Neuronal stem cell (in vitro differentiated cells): ENCODE measurements at regions not wholly inside any gene's neighbourhood (a gene's known extent, or its start where the extent isn't known, plus 50 kb on each side); places are given as distances from the start of the nearest gene placed in this dataset.

Experiments
- DNase-seq: peaks from one replicate; pipeline ENCODE4 v3.0.0-alpha.2; 2013; ENCODE audit warnings: low spot score
- H2AFZ ChIP-seq: one replicate; pipeline ENCODE4 v1.6.1; 2013; ENCODE audit warnings: mild to moderate bottlenecking, low read length, inconsistent platforms
- H2AK5ac ChIP-seq: 2 replicates; pipeline ENCODE4 v1.6.1; 2013; ENCODE audit warnings: low read depth, mild to moderate bottlenecking, inconsistent platforms, low read length, moderate library complexity, mixed read lengths
- H2BK120ac ChIP-seq: 2 replicates; pipeline ENCODE4 v1.6.1; 2013; ENCODE audit warnings: low read depth, mild to moderate bottlenecking, inconsistent platforms, low read length, moderate library complexity, mixed read lengths
- H2BK12ac ChIP-seq: one replicate; pipeline ENCODE4 v1.6.1; 2013; ENCODE audit warnings: low read length, inconsistent platforms
- H2BK15ac ChIP-seq: 2 replicates; pipeline ENCODE4 v1.6.1; 2013; ENCODE audit warnings: mild to moderate bottlenecking, low read length, inconsistent platforms, mixed read lengths
- H2BK5ac ChIP-seq: one replicate; pipeline ENCODE4 v1.6.1; 2013; ENCODE audit warnings: inconsistent platforms, mild to moderate bottlenecking, low read length, moderate library complexity
- H3K14ac ChIP-seq: one replicate; pipeline ENCODE4 v1.6.1; 2013; ENCODE audit warnings: low read length, inconsistent platforms
- H3K18ac ChIP-seq: 2 replicates; pipeline ENCODE4 v1.6.1; 2013; ENCODE audit warnings: low read length, inconsistent platforms
- H3K23ac ChIP-seq: 2 replicates; pipeline ENCODE4 v1.6.1; 2013; ENCODE audit warnings: low read depth, mild to moderate bottlenecking, mixed read lengths, low read length, inconsistent platforms; ENCODE audit not compliant: poor library complexity
- H3K27ac ChIP-seq: replicated peaks from 3 replicates; pipeline ENCODE4 v1.5.1; 2013; ENCODE audit warnings: low read length, inconsistent platforms
- H3K27me3 ChIP-seq, 3 experiments: 2 replicates each; pipeline ENCODE4 v1.6.1; 2013; ENCODE audit warnings: low read length in 3 of 3, mild to moderate bottlenecking in 2 of 3, inconsistent platforms in 1 of 3, low read depth in 1 of 3, mixed read lengths in 1 of 3, moderate library complexity in 1 of 3; ENCODE audit not compliant: control insufficient read depth in 3 of 3, insufficient read depth in 3 of 3
- H3K36me3 ChIP-seq, 2 donors: replicated peaks in 1 of 2; 2 replicates each; pipeline ENCODE4 v1.6.1; 2013; ENCODE audit warnings: low read length in 2 of 2; ENCODE audit not compliant: control insufficient read depth in 2 of 2, insufficient read depth in 2 of 2
- H3K4ac ChIP-seq: 2 replicates; pipeline ENCODE4 v1.6.1; 2013; ENCODE audit warnings: inconsistent platforms, mild to moderate bottlenecking, low read length, moderate library complexity
- H3K4me1 ChIP-seq, 2 donors: 1 replicate in 1 of 2; 2 replicates in 1 of 2; pipeline ENCODE4 v1.6.1; 2013; ENCODE audit warnings: low read length in 2 of 2, low read depth in 1 of 2; ENCODE audit not compliant: control insufficient read depth in 2 of 2, insufficient read depth in 1 of 2
- H3K4me2 ChIP-seq: one replicate; pipeline ENCODE4 v1.6.1; 2013; ENCODE audit warnings: mild to moderate bottlenecking, low read length, inconsistent platforms; ENCODE audit not compliant: insufficient read depth, poor library complexity, severe bottlenecking
- H3K4me3 ChIP-seq, 2 donors: 2 replicates each; pipeline ENCODE4 v1.5.1; 2013; ENCODE audit warnings: low read length in 2 of 2, mild to moderate bottlenecking in 2 of 2, inconsistent platforms in 1 of 2, moderate library complexity in 1 of 2
- H3K79me1 ChIP-seq: one replicate; pipeline ENCODE4 v1.6.1; 2013; ENCODE audit warnings: low read depth, mild to moderate bottlenecking, inconsistent platforms, low read length, moderate library complexity
- H3K9ac ChIP-seq: one replicate; pipeline ENCODE4 v1.6.1; 2013; ENCODE audit warnings: mild to moderate bottlenecking, low read depth, low read length, inconsistent platforms; ENCODE audit not compliant: poor library complexity
- H3K9me3 ChIP-seq, 2 donors: replicated peaks in 1 of 2; 2 replicates each; pipeline versions ENCODE3 to v1.6.1; 2013; ENCODE audit warnings: low read length in 2 of 2, mild to moderate bottlenecking in 2 of 2, inconsistent platforms in 1 of 2, low read depth in 1 of 2, mixed read lengths in 1 of 2, moderate library complexity in 1 of 2; ENCODE audit not compliant: control insufficient read depth in 2 of 2, insufficient read depth in 1 of 2
- H4K8ac ChIP-seq: one replicate; pipeline ENCODE4 v1.6.1; 2013; ENCODE audit warnings: low read depth, mild to moderate bottlenecking, inconsistent platforms, low read length, moderate library complexity
- H4K91ac ChIP-seq: one replicate; pipeline ENCODE4 v1.6.1; 2013; ENCODE audit warnings: low read length, low read depth, mild to moderate bottlenecking, inconsistent platforms; ENCODE audit not compliant: poor library complexity
- WGBS, 2 donors: extraction: QIAGEN DNeasy Blood & Tissue Kit; methylation state at CpG; one replicate each; pipeline ENCODE4 v1.1.7; 2013; ENCODE audit warnings: missing lambda C conversion rate in 2 of 2, mixed read lengths in 1 of 2; ENCODE audit not compliant: insufficient read length in 2 of 2, insufficient replicate concordance in 1 of 2; ENCODE audit errors: extremely low coverage in 2 of 2; 5-methylcytosine and 5-hydroxymethylcytosine counted together

DNA sequence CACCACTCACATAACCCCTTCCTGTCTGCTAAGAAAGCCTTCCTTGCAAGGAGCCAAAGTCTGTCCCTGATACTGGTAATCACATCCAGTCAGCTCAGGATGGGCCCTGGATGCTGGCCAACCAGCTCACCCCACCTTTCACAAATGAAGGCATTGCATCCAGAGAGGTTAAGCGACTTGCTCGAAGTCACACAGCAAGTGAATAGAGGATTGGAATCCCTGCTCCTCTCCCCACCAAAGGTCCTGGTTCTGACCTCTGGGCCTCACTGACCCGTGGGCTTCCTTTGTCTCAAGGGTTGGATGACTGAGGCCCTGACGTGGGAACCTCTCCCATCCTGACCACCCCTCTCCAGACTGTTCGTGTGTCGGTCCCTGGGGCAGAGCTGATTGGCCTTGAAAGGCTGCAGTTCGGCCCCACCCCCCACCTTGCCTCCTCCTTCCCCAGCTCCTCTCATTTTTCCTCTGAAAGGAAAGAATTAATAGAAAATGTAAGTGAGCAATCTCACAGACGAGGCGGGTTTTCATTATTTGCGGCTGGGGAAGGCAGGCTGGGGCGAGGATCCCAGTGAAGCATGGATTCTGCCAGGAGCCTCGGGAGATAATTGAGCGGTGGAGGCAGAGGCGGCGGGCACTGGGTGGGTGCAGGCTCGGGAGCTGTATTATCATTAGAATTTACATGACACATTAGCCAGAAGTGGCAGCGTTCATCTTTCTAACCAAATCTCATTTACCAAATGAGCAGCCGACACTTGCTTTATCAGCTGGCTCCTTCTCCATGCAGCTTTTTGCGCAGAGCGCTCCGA, 101.5 kb upstream of the CSF3R start:
- no peak overlapping the region for H2AFZ ChIP-seq
- H3K23ac ChIP-seq = no peak overlapping the region
- no peaks in the 10 kb centered on the region for H3K9me3 ChIP-seq
- DNase-seq = no peak
- H3K4me3 ChIP-seq = no peak overlapping the region
- H3K18ac ChIP-seq = no peak overlapping the region
- no peak overlapping the region for H3K14ac ChIP-seq
- H3K4ac ChIP-seq = no peak overlapping the region
- H2AK5ac ChIP-seq = no peak overlapping the region
- H2BK12ac ChIP-seq = no peak overlapping the region
- no peak overlapping the region for H4K8ac ChIP-seq
- H3K27me3 ChIP-seq = peaks cover 0 to 53% (median 0%) of the 10 kb centered on the region in 3 experiments
- H3K36me3 ChIP-seq = no peaks in the 10 kb centered on the region
- WGBS, 2 donors = no CpG with 5 or more reads among the region's 21 CpGs
- no peak overlapping the region for H2BK5ac ChIP-seq
- H3K27ac ChIP-seq = no peak overlapping the region
- H3K79me1 ChIP-seq = no peaks in the 10 kb centered on the region
- no peak overlapping the region for H4K91ac ChIP-seq
- H3K4me1 ChIP-seq = peaks cover 0 to 23% of the 10 kb centered on the region in 2 donors
- H2BK120ac ChIP-seq = no peak overlapping the region
- H3K4me2 ChIP-seq = no peak overlapping the region
- no peak overlapping the region for H3K9ac ChIP-seq
- H2BK15ac ChIP-seq = no peak overlapping the region

DNA sequence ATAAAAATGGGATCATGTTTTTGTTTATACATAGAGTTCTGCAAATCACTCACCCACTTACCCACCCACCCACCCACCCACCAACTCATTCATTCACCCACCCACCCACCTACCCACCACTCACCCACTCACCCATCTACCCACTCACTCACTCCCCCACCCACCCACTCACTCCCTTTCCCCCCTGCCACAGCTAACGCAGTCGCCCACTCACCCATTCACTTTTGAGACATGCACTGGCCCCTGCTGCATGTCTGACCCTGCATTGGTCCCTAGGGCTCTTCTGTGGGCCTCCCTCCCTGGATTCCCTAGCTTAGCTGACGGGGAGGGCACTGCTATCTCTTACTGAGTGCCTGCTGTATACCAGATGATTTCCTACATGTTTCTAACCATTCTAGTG, 100.4 kb upstream of the CSF3R start:
- Histone ChIP-seq H2BK12ac (no peak overlapping the region), H2AFZ (no peak overlapping the region), H3K27ac (no peak overlapping the region), H3K79me1 (no peaks in the 10 kb centered on the region), H2AK5ac (no peak overlapping the region), H4K91ac (no peak overlapping the region), H3K4ac (no peak overlapping the region), H3K4me2 (no peak overlapping the region), H3K14ac (no peak overlapping the region), H3K9ac (no peak overlapping the region), H3K36me3 (no peaks in the 10 kb centered on the region), H2BK120ac (no peak overlapping the region), H2BK5ac (no peak overlapping the region), H3K23ac (no peak overlapping the region), H2BK15ac (no peak overlapping the region), H3K18ac (no peak overlapping the region), H3K4me3 (no peak overlapping the region), H3K27me3 (peaks cover 0 to 57% (median 0%) of the 10 kb centered on the region in 3 experiments), H4K8ac (no peak overlapping the region), H3K4me1 (peaks cover 0 to 22% of the 10 kb centered on the region in 2 donors), H3K9me3 (no peaks in the 10 kb centered on the region)
- no peak for DNase-seq
- WGBS, 2 donors = no CpG with 5 or more reads among the region's 3 CpGs

DNA sequence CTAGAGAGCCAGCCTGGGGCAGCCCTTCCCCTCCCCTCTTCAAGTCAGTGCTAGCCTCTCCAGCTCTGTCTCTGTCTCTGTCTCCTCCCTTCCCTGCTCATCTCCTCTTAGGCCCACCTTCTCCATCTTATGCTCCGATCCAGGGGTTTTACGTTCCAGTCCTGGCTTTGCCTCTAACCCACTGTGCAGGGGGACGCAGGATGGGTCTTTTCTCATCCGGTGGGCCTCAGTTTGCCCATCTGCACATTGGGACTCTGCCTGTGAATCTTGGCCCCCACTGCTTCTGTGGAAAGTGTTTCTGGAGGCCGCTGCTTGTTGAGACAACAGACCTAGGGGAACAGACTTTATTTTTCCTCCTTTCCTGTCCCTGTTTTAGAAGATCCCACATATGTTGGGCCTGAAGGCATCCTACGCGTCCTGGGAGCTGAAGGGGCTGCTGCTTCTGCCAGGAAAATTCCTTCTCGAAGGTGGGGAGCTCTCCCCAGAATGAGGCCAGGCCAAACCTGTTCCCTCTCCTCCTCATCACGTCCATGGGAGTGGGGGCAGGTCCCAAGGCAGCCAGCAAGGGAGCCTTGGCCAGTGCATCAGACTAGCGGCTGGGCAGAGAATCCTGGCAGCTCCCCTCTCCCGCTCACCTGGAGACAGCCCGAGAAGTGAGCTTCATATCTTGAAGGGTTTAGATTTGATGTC, 99.5 kb upstream of the CSF3R start:
- H3K4me2 ChIP-seq = no peak overlapping the region
- H3K79me1 ChIP-seq = no peaks in the 10 kb centered on the region
- H3K9ac ChIP-seq = no peak overlapping the region
- no peak overlapping the region for H3K23ac ChIP-seq
- H2BK5ac ChIP-seq = no peak overlapping the region
- no CpG with 5 or more reads among the region's 12 CpGs for WGBS, 2 donors
- peak overlapping the region; percentile 80 for H3K18ac ChIP-seq
- no peak overlapping the region for H2BK120ac ChIP-seq
- H3K14ac ChIP-seq = no peak overlapping the region
- peaks cover 0 to 53% (median 0%) of the 10 kb centered on the region in 3 experiments for H3K27me3 ChIP-seq
- no peak overlapping the region for H2AFZ ChIP-seq
- H3K36me3 ChIP-seq = no peaks in the 10 kb centered on the region
- no peaks in the 10 kb centered on the region for H3K9me3 ChIP-seq
- no peak overlapping the region for H2BK15ac ChIP-seq
- no peak overlapping the region for H3K4me3 ChIP-seq
- no peak overlapping the region for H4K8ac ChIP-seq
- DNase-seq = no peak
- peak overlapping the region; percentile 23 for H2BK12ac ChIP-seq
- peak overlapping the region; percentile 56 for H2AK5ac ChIP-seq
- no peak overlapping the region for H4K91ac ChIP-seq
- no peak overlapping the region for H3K4ac ChIP-seq
- H3K4me1 ChIP-seq = peaks cover 0 to 16% of the 10 kb centered on the region in 2 donors
- H3K27ac ChIP-seq = no peak overlapping the region

DNA sequence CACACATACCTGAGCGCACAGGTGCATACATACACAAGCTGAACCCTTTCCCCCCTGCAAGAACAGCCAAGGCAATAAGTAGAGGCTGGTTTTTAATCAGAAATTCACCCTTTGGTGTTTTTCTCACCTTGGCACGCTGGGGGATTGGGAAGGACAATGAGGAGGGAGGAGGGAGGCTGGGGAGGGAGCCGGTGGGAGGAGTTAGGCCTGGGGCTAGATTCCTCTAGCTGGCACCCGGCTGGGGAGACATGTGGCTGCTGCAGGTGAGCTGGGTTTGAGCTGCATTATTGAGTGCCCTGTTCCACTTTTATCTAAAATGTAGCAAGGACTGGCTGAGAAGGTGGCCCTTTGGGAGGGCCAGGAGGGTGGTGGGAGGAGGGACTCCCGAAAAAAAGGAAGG, 97.8 kb upstream of the CSF3R start:
- H3K4me3 ChIP-seq = no peak overlapping the region
- peak overlapping the region; percentile 9 for H3K18ac ChIP-seq
- no peak overlapping the region for H3K27ac ChIP-seq
- H3K27me3 ChIP-seq = peaks cover 0 to 36% (median 0%) of the 10 kb centered on the region in 3 experiments
- H2AFZ ChIP-seq = no peak overlapping the region
- H3K79me1 ChIP-seq = no peaks in the 10 kb centered on the region
- no peak overlapping the region for H4K91ac ChIP-seq
- H4K8ac ChIP-seq = no peak overlapping the region
- no peak overlapping the region for H3K4me2 ChIP-seq
- H3K23ac ChIP-seq = no peak overlapping the region
- H2BK120ac ChIP-seq = no peak overlapping the region
- H2BK15ac ChIP-seq = no peak overlapping the region
- H3K4ac ChIP-seq = no peak overlapping the region
- H2AK5ac ChIP-seq = no peak overlapping the region
- H3K14ac ChIP-seq = no peak overlapping the region
- no peak overlapping the region for H2BK12ac ChIP-seq
- no CpG with 5 or more reads among the region's 5 CpGs for WGBS, 2 donors
- DNase-seq = no peak
- no peak overlapping the region for H3K9ac ChIP-seq
- no peaks in the 10 kb centered on the region for H3K36me3 ChIP-seq
- no peaks in the 10 kb centered on the region for H3K9me3 ChIP-seq
- no peak overlapping the region for H2BK5ac ChIP-seq
- H3K4me1 ChIP-seq = peaks cover 0 to 9% of the 10 kb centered on the region in 2 donors
